ENCODE measurements at regions not wholly inside any gene's neighbourhood (a gene's known extent, or its start where the extent isn't known, plus 50 kb on each side); places are given as distances from the start of the nearest gene placed in this dataset.
A peak's percentile ranks its signal among the peaks of the same experiment; 100 is the strongest.

- Histone ChIP-seq H3K4me1 (peaks cover 10% of the 10 kb centered on the region), H3K4me3 (no peak overlapping the region), H3K9me3 (no peaks in the 10 kb centered on the region), H3K36me3 (replicated peaks) (no peaks in the 10 kb centered on the region), H3K27me3 (ENCODE audit: low read depth) (peaks cover 65% of the 10 kb centered on the region)
- in situ Hi-C loops (cut with MboI; ENCODE audit: low sequenced_read_pairs) = no loop called here
- no peak for DNase-seq (ENCODE audit: low spot score in 2 of 2)
These were observed 88.7 kb upstream of the PRDM1 start for GRCh38 chr6:105997482-105997881.

DNA sequence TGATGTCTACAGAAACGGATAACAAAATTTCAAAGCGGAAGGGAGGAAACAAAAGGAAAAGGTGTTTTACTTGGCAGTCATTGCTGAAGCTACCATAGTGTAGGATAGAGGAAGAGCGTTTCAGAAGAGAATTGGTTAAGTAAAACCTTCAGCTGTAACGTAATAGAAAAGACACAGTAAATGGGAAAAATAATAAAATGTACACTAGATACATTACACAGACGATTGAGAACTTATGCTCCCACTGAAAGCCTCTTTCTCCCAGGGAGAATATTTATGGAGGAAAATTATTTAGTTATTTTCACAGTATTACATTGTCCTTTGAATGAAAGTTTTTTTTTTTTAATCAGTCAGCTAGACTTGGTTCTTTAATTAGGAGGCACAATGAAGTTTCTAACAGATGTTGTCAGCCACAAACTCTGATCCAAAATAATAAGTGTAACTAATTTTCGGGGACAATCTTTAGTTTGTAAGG lies 90.7 kb upstream of the PRDM1 start:
- no peaks in the 10 kb centered on the region for H3K36me3 ChIP-seq (replicated peaks)
- peaks cover 5% of the 10 kb centered on the region for H3K4me1 ChIP-seq
- no peak for DNase-seq (ENCODE audit: low spot score in 2 of 2)
- H3K4me3 ChIP-seq = no peak overlapping the region; the same call in none of the 2 replicates
- H3K9me3 ChIP-seq = no peaks in the 10 kb centered on the region
- peaks cover 47% of the 10 kb centered on the region for H3K27me3 ChIP-seq (ENCODE audit: low read depth)
- in situ Hi-C loops (cut with MboI; ENCODE audit: low sequenced_read_pairs) = no loop called here

DNA sequence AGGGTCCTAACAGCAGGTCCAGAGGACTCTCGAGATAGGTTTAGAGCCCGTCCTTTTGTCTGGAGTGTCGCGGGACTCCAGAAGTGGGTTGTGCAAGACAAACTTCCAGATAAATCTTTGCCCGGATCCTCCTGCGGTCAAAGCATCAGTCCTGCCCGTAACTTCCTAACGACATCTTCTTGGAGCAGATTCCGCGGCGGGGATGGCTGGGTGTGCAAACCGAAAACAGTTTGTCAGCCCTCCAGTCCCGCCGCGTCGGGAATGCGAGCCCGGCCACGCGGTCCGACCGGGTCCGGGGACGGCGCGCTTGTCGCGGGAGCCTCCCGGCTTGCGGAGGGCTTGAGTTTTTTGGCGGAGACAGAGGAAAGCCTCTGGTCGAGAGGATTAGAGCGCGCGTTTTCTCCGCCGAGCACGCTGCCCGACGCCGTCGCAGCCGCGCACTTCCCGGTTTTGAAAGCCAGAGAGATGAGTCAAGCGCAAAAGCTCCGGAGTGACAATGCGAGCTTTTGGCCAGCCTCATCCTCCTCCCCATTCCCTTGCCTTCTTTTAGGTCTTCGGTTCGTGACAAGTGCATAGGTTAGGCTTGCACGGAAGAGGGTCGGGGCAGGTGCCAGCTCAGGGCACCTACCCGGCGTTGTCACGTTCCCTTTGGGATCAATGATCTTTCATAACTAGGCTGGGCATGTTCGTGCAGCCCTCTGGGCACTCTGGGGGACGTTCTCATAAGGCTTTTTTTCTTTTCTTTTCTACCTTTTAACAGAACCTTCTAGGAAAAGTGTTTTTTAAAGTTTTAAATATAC lies 91.3 kb upstream of the PRDM1 start:
- in situ Hi-C loops (cut with MboI; ENCODE audit: low sequenced_read_pairs) = no loop called here
- Histone ChIP-seq H3K36me3 (replicated peaks) (no peaks in the 10 kb centered on the region), H3K4me3 (peak overlapping the region; percentile 35), H3K27me3 (ENCODE audit: low read depth) (peaks cover 47% of the 10 kb centered on the region), H3K9me3 (no peaks in the 10 kb centered on the region), H3K4me1 (peaks cover 5% of the 10 kb centered on the region)
- peak; percentile 49 to 63 for DNase-seq (ENCODE audit: low spot score in 2 of 2)

DNA sequence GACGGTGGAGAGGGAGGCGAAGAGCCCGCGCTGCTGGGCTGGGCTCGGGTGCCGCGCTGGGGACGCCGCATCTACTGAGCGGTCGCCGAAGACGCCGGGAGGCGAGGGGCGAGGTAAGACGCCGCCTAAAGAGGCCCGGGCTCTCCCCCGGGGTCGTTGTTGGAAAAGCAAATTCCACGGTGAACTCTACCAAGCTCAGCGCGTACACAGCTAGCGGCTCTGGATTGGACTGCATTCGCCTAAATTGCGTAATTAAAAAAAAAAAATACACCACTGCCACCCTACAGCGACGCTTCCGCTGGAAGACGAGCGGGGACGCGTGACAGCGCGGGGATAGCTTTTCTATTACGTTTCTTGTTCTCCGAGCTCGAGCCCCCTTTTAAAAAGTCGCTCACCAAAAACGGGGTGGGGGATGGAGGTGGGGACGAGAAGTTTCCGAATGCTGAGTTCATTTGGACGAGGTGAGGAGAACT lies 92.0 kb upstream of the PRDM1 start:
- in situ Hi-C loops (cut with MboI; ENCODE audit: low sequenced_read_pairs) = no loop called here
- Histone ChIP-seq H3K27me3 (ENCODE audit: low read depth) (peaks cover 47% of the 10 kb centered on the region), H3K4me3 (peak overlapping the region; percentile 35), H3K36me3 (replicated peaks) (no peaks in the 10 kb centered on the region), H3K9me3 (no peaks in the 10 kb centered on the region), H3K4me1 (peaks cover 5% of the 10 kb centered on the region)
- DNase-seq (ENCODE audit: low spot score in 2 of 2) = peak in 1 of 2 experiments; percentile 36

DNA sequence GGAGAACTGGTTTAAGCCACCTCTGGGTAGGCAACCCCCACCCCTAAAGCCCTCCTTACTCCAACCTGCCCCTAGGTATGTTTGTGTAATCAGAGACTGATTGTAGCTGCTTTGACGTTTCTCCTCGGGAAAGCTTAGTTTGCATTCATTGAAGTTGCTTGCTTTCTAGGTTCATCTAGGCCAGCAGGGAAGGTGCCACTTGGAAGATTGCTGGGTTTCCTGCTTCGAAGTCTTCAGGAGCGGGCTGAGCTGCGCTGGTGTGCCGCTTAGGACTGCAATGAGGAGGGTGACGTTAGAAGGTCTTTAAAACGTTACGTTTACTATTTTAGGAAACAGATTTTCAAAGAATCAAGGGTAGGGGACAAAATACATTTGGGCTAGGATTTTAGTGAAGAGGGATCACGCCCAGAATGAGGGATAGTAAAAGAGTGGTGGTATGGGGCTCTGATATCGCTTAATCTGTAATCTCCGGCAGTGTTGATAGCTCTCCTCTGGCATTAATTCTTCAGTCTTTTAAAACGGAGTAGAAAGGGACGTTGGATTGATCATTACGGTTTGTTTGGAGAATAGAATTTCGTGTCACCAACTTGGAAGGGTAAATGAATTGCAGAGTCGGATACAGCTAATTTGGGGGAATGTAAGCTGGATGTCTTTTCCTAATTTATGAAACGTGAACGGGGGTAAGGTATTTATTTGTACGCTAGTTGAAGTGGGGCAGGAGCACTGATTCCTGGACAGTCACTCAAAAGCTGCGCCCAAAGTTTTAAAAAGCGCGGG lies 92.6 kb upstream of the PRDM1 start:
- peaks cover 5% of the 10 kb centered on the region for H3K4me1 ChIP-seq
- H3K9me3 ChIP-seq = no peaks in the 10 kb centered on the region
- peaks cover 47% of the 10 kb centered on the region for H3K27me3 ChIP-seq (ENCODE audit: low read depth)
- in situ Hi-C loops (cut with MboI; ENCODE audit: low sequenced_read_pairs) = no loop called here
- peak overlapping the region; percentile 35 for H3K4me3 ChIP-seq
- DNase-seq (ENCODE audit: low spot score in 2 of 2) = no peak
- no peaks in the 10 kb centered on the region for H3K36me3 ChIP-seq (replicated peaks)

DNA sequence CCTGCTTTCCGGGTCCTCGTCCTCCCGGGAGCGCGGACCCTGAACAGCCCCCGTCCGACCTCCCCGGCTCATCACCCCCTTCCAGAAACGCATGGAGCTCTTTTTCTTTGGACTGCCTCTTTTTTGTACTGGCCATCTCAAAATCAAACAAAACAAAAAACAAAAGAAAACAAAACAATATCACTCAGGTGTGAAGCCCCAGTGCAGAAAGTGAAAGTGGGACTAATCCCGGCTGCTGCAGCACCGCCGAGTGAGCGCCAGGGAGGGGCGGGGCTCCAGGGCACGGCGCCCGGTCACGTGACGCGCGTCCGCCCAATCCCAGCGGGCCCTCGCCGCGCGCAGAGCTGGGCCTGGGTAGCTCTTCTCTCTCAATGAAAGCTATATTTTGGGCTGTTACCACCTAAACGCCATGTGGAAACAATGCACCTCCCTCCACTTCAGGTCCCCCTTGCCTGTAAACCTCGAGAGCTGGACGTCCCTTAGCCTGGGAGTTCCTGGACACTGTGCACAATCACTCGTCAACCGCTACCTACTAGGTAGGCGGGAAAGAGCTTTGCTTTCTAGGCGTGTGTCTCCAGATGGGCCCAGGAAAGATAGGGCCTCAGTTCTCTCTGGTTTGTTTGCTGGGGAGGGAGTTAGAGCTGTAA lies 93.7 kb upstream of the PRDM1 start:
- peak; percentile 70 to 86 for DNase-seq (ENCODE audit: low spot score in 2 of 2)
- H3K4me3 ChIP-seq = peak overlapping the region; percentile 39
- peaks cover 37% of the 10 kb centered on the region for H3K27me3 ChIP-seq (ENCODE audit: low read depth)
- peaks cover 5% of the 10 kb centered on the region for H3K4me1 ChIP-seq
- in situ Hi-C loops (cut with MboI; ENCODE audit: low sequenced_read_pairs) = no loop called here
- H3K9me3 ChIP-seq = no peaks in the 10 kb centered on the region
- no peaks in the 10 kb centered on the region for H3K36me3 ChIP-seq (replicated peaks)

DNA sequence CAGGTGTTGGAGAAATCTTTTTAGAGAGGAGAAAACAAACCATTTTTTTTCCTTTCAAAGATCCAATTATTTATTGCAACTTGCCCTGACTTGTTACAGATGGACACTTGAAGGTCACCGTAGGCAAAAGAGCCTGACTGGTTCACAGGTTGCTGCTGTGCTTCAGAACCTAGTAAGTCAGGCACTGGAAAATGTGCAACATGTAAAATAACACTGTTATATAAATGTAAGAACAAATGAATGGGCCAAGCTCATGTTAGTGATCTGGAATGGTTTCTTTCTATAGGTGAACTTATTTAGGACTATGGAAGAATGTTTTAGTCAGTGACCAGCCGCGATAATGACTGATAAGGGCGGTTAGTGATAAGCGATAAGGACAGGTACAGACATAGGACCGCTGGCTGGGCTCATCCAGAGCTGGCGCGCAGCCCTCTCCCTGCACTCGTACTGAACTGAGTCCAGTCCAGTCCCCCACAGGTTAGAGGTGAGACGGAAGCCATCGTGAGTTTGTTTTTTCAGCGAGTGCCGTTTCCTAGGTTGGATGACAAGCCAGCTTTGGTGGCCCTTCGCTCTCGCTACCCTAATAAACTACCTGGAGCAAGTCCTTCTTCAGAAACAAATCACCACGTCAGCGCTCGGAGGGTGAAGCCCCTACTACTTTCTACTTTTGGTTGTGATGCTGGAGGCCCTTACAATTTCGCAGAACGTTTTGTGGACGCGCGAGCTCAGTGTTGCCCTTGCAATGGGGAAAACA lies 94.4 kb upstream of the PRDM1 start:
- Histone ChIP-seq H3K27me3 (ENCODE audit: low read depth) (peaks cover 30% of the 10 kb centered on the region), H3K4me3 (peak overlapping the region; percentile 39), H3K9me3 (no peaks in the 10 kb centered on the region), H3K36me3 (replicated peaks) (no peaks in the 10 kb centered on the region), H3K4me1 (peaks cover 5% of the 10 kb centered on the region)
- in situ Hi-C loops (cut with MboI; ENCODE audit: low sequenced_read_pairs) = no loop called here
- DNase-seq (ENCODE audit: low spot score in 2 of 2) = no peak

GRCh38 chr6:105990151-105990550 lies 96.0 kb upstream of the PRDM1 start:
- peaks cover 21% of the 10 kb centered on the region for H3K27me3 ChIP-seq (ENCODE audit: low read depth)
- in situ Hi-C loops (cut with MboI; ENCODE audit: low sequenced_read_pairs) = no loop called here

DNA sequence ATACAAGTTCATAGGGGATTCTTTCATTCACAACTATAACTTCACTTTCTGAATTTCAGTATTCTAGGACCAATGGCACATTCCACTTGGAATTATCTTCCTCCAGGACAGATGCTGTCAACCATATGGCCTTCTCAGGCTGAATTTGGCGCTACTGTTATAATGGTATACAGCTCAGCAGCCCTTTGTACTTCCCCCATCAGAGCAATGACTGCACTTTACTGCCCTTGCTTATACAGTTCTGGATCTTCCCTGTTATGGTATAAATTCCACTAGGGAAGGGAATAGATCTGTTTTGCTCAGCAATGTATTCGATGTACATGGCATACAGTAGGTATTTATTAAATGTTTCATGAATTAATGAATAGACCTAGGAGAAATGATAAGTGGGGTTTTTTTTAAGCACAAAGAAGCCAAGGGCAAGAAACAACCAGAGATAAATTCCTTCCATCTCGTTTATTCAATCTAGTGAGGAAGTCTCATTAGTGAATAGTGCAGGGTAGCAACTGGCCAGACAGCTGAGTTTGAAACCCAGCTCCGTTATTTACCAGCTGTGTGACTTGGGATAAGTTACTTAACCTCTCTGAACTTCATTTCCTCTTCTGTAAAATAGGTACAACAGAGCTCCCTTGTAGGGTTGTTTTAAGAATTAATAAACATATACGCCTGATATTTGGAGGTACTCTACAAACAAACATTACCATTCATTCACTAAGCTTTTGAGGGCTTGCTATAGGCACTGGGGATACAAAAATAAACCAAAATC lies 97.1 kb upstream of the PRDM1 start:
- H3K27me3 ChIP-seq (ENCODE audit: low read depth) = peaks cover 9% of the 10 kb centered on the region
- DNase-seq (ENCODE audit: low spot score in 2 of 2) = no peak
- in situ Hi-C loops (cut with MboI; ENCODE audit: low sequenced_read_pairs) = no loop called here
- no peaks in the 10 kb centered on the region for H3K36me3 ChIP-seq (replicated peaks)
- no peak overlapping the region for H3K4me3 ChIP-seq
- peaks cover 3% of the 10 kb centered on the region for H3K4me1 ChIP-seq
- no peaks in the 10 kb centered on the region for H3K9me3 ChIP-seq

More at GRCh38 chr6:105990151-105990550, 96.0 kb upstream of the PRDM1 start:
- Histone ChIP-seq H3K36me3 (replicated peaks) (no peaks in the 10 kb centered on the region), H3K4me3 (no peak overlapping the region), H3K9me3 (no peaks in the 10 kb centered on the region), H3K4me1 (peaks cover 5% of the 10 kb centered on the region)
- DNase-seq (ENCODE audit: low spot score in 2 of 2) = no peak

- H3K9me3 ChIP-seq = no peaks in the 10 kb centered on the region
- no peaks in the 10 kb centered on the region for H3K36me3 ChIP-seq (replicated peaks)
- in situ Hi-C loops (cut with MboI; ENCODE audit: low sequenced_read_pairs) = no loop called here
- H3K4me3 ChIP-seq = no peak overlapping the region
- peaks cover 6% of the 10 kb centered on the region for H3K27me3 ChIP-seq (ENCODE audit: low read depth)
- peaks cover 3% of the 10 kb centered on the region for H3K4me1 ChIP-seq
- DNase-seq (ENCODE audit: low spot score in 2 of 2) = no peak
These were observed 97.8 kb upstream of the PRDM1 start for GRCh38 chr6:105988321-105988720.

GRCh38 chr6:105987516-105987915 lies 98.6 kb upstream of the PRDM1 start:
- in situ Hi-C loops (cut with MboI; ENCODE audit: low sequenced_read_pairs) = no loop called here
- H3K4me1 ChIP-seq = peaks cover under 1% of the 10 kb centered on the region
- no peak overlapping the region for H3K4me3 ChIP-seq
- no peak for DNase-seq (ENCODE audit: low spot score in 2 of 2)
- H3K27me3 ChIP-seq (ENCODE audit: low read depth) = peaks cover 6% of the 10 kb centered on the region
- H3K9me3 ChIP-seq = no peaks in the 10 kb centered on the region
- no peaks in the 10 kb centered on the region for H3K36me3 ChIP-seq (replicated peaks)

DNA sequence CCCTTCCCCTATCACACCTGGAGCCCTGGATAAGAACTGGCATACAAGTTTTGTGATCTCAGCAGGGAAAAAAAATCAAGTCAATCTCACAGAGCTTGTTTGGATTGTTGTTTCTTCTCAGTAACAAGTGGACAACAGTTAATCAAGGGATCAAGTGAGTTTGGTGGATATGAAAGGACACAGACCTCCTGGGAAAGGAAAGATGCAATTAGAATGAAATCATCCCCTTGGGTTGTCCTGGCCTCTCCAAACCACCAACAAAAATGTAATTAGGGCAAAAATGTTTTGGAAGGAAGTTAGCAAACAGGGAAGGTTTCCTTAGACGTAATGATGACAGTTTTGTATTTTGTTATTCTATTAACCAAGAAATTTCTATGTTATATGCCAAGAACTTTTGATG lies 99.1 kb upstream of the PRDM1 start:
- no peaks in the 10 kb centered on the region for H3K9me3 ChIP-seq

More for the DNA sequence above, 99.1 kb upstream of the PRDM1 start:
- Histone ChIP-seq H3K27me3 (ENCODE audit: low read depth) (peaks cover 6% of the 10 kb centered on the region), H3K36me3 (replicated peaks) (no peaks in the 10 kb centered on the region), H3K4me1 (no peaks in the 10 kb centered on the region), H3K4me3 (no peak overlapping the region)
- DNase-seq (ENCODE audit: low spot score in 2 of 2) = no peak
- in situ Hi-C loops (cut with MboI; ENCODE audit: low sequenced_read_pairs) = no loop called here

All from HAP-1 (cell line).